ENCODE measurements at regions not wholly inside any gene's neighbourhood (a gene's known extent, or its start where the extent isn't known, plus 50 kb on each side); places are given as distances from the start of the nearest gene placed in this dataset.

DNA sequence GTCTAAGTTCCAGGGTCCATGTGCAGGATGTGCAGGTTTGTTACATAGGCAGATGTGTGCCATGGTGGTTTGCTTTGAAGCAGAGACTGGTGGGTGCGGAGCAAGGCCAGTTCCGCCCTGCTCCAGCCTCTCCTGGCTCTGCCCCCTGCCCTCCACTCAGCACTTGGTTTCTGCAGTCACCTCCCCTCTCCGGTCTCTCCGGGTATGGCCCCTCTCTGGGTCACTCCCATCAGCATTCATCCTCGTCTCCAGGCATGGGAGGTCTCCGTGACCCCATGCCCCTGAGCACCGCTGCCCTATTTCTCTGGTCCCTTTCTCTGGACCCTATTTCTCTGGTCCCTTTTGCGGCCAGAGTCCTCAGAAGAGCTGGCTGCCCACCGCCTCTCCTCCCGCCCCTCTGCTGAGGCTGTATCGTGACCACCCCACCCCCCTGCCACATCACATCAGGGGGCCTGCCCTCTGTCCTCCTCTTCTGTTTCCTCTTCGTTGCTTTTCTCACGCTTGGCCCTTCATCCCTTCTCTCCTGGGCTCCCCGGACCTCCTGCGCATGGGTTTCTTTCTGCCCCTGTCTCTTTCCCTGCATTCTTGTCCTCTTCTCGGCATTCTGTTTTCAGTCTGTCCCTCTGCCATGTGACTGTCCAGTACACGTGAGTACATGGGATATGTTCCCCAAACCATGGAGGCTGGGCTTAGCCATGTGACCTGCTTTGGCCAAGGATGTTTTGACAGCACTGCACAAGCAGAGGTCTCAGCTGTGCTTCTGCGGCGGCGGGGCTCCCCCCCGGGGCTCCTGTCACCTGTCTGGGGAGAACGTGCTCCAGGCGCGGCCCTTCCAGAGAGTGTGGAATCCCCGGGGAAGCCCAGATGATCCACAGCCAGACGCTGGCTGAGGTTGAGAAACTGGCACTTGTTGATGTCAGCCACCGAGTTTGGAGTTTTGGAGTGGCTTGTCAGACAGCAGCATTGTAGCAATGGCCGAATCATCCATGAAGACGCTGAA is 54.4 kb upstream of the C1orf174 start:
- ATAC-seq (replicated peaks in 1 of 2): no peak
- Mint-ChIP-seq H3K4me1 (ENCODE audit: low read depth) (no peaks in the 10 kb centered on the region), H3K9me3 (no peaks in the 10 kb centered on the region), H3K27me3 (ENCODE audit: low read depth) (peaks cover 25% of the 10 kb centered on the region), H3K27ac (no peak overlapping the region), H3K4me3 (no peak overlapping the region), H3K36me3 (ENCODE audit: insufficient read depth in 2 of 2) (no peaks in the 10 kb centered on the region)
- DNase-seq: no peak

DNA sequence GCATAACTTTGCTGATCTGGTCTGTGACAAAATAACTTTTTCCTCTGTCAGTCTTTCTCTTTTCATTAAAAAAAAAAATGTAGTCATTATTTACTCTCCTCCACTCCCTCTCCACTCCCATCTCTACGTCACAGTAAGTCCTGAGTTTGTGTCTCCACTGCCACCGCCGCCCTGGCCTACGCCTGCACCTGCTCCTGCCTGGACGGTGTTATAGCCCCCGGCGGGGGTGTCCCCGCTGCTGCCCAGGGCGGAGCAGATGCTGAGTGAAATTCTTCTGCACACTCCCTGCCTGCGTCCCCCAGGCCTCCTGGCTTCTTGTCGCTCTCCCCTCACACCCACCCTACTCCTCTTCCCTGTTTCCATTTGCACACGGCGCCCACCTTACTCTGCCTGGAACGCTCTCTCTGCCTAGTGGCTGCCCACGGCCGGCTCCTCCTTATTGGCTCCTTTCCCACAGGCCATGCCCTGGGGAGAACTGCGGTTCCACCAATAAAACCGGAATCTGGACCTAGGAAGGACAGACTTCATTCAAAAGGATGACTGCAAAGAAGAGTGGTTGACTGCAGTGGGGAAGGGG is 55.2 kb upstream of the C1orf174 start:
- Mint-ChIP-seq H3K27ac (no peak overlapping the region), H3K4me1 (ENCODE audit: low read depth) (no peaks in the 10 kb centered on the region), H3K36me3 (ENCODE audit: insufficient read depth in 2 of 2) (no peaks in the 10 kb centered on the region), H3K27me3 (ENCODE audit: low read depth) (peaks cover 25% of the 10 kb centered on the region), H3K9me3 (no peaks in the 10 kb centered on the region), H3K4me3 (no peak overlapping the region)
- DNase-seq (no peak), ATAC-seq (replicated peaks in 1 of 2) (no peak)

DNA sequence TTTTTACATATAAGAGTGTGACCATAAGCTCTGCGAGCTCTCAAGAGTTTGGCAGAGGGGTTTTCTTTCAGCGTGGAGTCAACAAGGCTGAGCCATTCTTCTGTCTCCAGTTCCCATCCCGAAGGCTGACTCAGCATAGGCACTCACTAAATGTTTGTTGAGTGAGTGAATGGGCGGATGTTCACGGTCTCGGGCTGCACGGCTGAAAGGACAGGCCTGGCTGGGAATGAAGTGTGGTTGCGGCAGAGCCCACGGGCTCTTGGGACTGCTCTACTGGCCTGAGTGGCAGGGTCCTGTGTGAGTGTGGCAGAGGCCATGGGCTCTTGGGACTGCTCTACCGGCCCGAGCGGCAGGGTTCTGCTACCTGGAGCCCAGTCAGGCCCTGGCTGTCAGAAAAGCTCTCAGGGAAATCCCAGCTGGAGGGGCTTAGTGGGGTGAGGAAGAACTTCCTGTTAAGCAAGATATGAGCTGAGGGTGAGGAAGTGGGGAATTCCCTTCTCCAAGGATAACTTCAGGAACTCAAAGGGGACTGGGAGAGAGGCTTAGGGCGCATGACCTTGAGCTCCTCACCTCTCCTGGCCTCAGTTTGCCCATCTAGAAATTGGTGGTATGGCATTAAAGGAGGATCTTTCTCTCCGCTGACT is 56.6 kb upstream of the C1orf174 start:
- Mint-ChIP-seq H3K4me1 (ENCODE audit: low read depth) (no peaks in the 10 kb centered on the region), H3K27ac (no peak overlapping the region), H3K9me3 (no peaks in the 10 kb centered on the region), H3K36me3 (ENCODE audit: insufficient read depth in 2 of 2) (no peaks in the 10 kb centered on the region), H3K4me3 (no peak overlapping the region), H3K27me3 (ENCODE audit: low read depth) (peaks cover 25% of the 10 kb centered on the region)
- no peak for ATAC-seq (replicated peaks in 1 of 2)
- DNase-seq: no peak

DNA sequence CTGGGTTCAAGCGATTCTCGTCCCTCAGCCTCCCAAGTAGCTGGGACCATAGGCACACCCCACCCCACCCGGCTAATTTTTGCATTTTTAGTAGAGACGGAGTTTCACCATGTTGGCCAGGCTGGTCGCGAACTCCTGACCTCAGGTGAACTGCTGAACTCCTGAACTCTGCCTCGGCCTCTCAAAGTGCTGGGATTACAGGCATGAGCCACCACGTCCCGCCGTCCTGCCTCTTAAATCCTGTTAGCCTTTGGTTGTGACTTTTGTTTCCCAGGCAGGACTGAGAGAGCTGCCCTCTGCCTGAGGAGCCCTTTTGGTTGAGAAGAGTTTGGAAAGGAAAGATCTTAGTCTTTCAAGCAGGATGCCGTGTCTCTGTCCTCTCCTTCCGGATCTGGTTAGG is 59.3 kb upstream of the C1orf174 start:
- no peak for ATAC-seq (replicated peaks in 1 of 2)
- Mint-ChIP-seq H3K27ac (no peak overlapping the region), H3K4me1 (ENCODE audit: low read depth) (no peaks in the 10 kb centered on the region), H3K36me3 (ENCODE audit: insufficient read depth in 2 of 2) (no peaks in the 10 kb centered on the region), H3K4me3 (no peak overlapping the region), H3K9me3 (no peaks in the 10 kb centered on the region), H3K27me3 (ENCODE audit: low read depth) (peaks cover 13% of the 10 kb centered on the region)
- DNase-seq: no peak

- Mint-ChIP-seq H3K9me3 (peaks cover 0 to 2% of the 10 kb centered on the region in 2 donors), H3K4me1 (ENCODE audit: low read depth) (no peaks in the 10 kb centered on the region), H3K27me3 (ENCODE audit: low read depth) (peaks cover 9% of the 10 kb centered on the region), H3K4me3 (no peak overlapping the region), H3K27ac (no peak overlapping the region), H3K36me3 (ENCODE audit: insufficient read depth in 2 of 2) (no peaks in the 10 kb centered on the region)
- ATAC-seq (replicated peaks in 1 of 2) (no peak), DNase-seq (no peak)
Observed at GRCh38 chr1:3963554-3963953, 63.5 kb upstream of the C1orf174 start.

DNA sequence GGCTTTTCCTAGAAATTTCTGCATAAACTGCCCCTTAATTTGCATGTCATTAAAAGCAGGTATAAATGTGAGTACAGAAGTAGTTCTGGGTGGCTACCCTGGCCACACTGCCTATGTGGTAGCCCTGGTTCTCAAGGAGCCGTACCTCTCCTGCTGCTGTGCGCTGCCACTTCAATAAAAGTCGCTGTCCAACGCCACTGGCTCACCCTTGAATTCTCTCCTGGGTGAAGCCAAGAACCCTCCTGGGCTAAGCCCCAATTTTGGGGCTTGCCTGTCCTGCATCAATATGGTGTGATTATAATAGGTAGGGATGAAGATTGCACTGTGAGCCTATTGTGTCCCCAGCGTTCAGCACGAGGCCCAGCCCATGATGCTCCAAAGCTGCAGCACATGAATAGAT is 65.6 kb upstream of the C1orf174 start:
- Mint-ChIP-seq H3K27me3 (ENCODE audit: low read depth) (peaks cover 9% of the 10 kb centered on the region), H3K4me3 (no peak overlapping the region), H3K9me3 (peaks cover 0 to 2% of the 10 kb centered on the region in 2 donors), H3K4me1 (ENCODE audit: low read depth) (no peaks in the 10 kb centered on the region), H3K36me3 (ENCODE audit: insufficient read depth in 2 of 2) (no peaks in the 10 kb centered on the region), H3K27ac (no peak overlapping the region)
- DNase-seq: no peak
- no peak for ATAC-seq (replicated peaks in 1 of 2)

- H3K27ac Mint-ChIP-seq: no peak overlapping the region
- no peaks in the 10 kb centered on the region for H3K36me3 Mint-ChIP-seq (ENCODE audit: insufficient read depth in 2 of 2)
- peaks cover 0 to 2% of the 10 kb centered on the region in 2 donors for H3K9me3 Mint-ChIP-seq
- H3K27me3 Mint-ChIP-seq (ENCODE audit: low read depth): peaks cover 16% of the 10 kb centered on the region
- H3K4me1 Mint-ChIP-seq (ENCODE audit: low read depth): no peaks in the 10 kb centered on the region
- ATAC-seq (replicated peaks in 1 of 2): no peak
- no peak overlapping the region for H3K4me3 Mint-ChIP-seq
- no peak for DNase-seq
Observed at GRCh38 chr1:3968851-3969250, 68.8 kb upstream of the C1orf174 start.

- ATAC-seq (replicated peaks in 1 of 2) (no peak), DNase-seq (no peak)
- no peaks in the 10 kb centered on the region for H3K4me1 Mint-ChIP-seq (ENCODE audit: low read depth)
- H3K9me3 Mint-ChIP-seq: peaks cover 0 to 2% of the 10 kb centered on the region in 2 donors
- H3K4me3 Mint-ChIP-seq: no peak overlapping the region
- no peaks in the 10 kb centered on the region for H3K36me3 Mint-ChIP-seq (ENCODE audit: insufficient read depth in 2 of 2)
- H3K27ac Mint-ChIP-seq: no peak overlapping the region
- H3K27me3 Mint-ChIP-seq (ENCODE audit: low read depth): peaks cover 16% of the 10 kb centered on the region
Observed at GRCh38 chr1:3971981-3972380, 71.9 kb upstream of the C1orf174 start.

DNA sequence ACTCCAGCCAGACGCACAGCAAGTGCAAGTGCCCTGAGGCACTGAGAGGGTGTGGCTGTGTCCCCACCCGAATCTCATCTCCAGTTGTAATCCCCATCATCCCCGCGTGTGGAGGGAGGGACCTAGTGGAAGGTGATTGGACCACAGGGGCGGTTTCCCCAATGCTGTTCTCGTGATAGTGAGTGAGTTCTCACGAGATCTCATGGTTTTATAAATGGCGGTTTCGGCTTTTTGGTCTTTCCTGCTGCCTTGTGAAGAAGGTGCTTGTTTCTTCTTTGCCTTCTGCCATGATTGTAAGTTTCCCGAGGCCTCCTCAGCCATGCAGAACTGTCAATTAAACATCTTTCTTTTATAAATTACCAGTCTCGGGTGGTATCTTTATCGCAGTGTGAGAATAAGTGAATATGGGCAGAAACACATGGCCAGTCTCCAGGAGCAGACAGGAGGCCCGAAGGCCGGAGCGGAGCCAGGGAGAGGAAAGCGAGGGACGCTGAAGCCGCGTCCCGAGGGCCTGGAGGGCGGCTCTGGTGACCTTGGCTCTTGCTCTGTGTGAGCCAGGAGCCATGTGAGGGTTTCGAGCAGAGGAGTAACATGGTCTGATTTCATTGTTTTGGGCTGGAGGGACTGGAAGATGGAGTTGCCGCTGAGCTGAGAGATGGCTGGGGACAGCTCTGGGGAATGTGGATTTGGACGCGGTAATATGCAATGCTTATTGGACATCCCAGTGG is 76.0 kb upstream of the C1orf174 start:
- ATAC-seq (replicated peaks in 1 of 2) (no peak), DNase-seq (no peak)
- Mint-ChIP-seq H3K27ac (no peak overlapping the region), H3K4me3 (no peak overlapping the region), H3K4me1 (ENCODE audit: low read depth) (no peaks in the 10 kb centered on the region), H3K27me3 (ENCODE audit: low read depth) (peaks cover 7% of the 10 kb centered on the region), H3K9me3 (peaks cover 0 to 3% of the 10 kb centered on the region in 2 donors), H3K36me3 (ENCODE audit: insufficient read depth in 2 of 2) (no peaks in the 10 kb centered on the region)

DNA sequence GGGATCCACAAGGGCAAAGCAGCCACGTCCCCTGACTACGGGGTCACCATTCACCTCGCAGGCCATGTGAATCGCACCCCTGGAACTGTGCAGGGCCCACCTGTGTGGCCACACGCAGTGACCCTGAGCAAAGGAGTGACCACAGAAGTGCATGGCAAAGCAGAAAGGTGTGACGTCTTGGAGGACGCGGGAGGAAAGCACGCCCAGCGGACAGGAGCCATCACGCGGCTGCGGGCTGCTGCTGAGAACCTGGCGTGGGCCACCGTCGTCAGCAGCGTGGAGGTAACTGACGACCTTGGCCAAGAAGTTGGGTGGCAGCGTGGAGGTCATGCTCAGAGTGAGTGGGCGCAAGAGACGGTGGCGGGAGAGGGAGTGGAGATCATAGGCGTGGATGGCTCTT is 76.7 kb upstream of the C1orf174 start:
- H3K4me3 Mint-ChIP-seq: no peak overlapping the region
- no peaks in the 10 kb centered on the region for H3K4me1 Mint-ChIP-seq (ENCODE audit: low read depth)
- ATAC-seq (replicated peaks in 1 of 2) (no peak), DNase-seq (no peak)
- H3K36me3 Mint-ChIP-seq (ENCODE audit: insufficient read depth in 2 of 2): no peaks in the 10 kb centered on the region
- H3K9me3 Mint-ChIP-seq: peaks cover 0 to 3% of the 10 kb centered on the region in 2 donors
- peaks cover 11% of the 10 kb centered on the region for H3K27me3 Mint-ChIP-seq (ENCODE audit: low read depth)
- H3K27ac Mint-ChIP-seq: no peak overlapping the region

DNA sequence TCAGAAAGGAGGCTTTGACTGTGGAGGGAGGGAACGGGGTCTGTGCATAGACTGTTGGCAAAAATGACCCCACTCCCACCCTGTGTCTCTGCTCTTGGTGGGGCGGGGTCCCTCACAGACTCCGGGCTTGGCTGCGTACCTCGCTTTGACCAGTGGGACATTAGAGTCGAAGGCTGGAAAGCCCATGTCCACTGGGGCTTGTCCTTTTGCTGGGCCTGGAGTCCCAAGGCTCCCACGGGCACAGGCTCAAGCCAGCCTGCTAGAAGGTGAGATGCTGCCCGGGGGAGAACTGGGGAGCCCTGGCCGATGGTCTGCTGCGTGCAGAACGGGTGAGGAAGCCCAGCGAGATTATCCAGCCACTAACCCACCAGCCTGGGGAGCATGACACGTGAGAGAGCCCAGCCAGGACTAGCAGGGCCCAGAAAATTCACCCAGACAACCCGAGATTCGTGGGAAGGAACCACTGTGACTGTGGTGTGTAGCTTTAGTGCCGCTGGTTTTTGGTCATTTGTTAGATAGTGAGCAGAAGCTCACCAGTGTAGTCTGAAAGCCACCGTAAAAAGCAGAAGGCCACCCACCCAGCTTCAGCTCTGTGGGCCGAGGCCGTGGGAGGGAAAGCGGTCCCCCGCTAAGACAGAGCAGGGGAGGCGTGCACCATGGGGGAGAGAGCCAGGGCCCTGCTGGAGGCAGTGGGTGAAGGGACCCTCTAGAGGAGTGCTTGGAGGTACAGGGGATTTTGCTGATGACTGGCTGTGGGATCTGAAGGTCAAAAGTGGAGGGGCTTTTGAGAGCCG is 78.3 kb upstream of the C1orf174 start:
- H3K9me3 Mint-ChIP-seq: peaks cover 0 to 3% of the 10 kb centered on the region in 2 donors
- peaks cover 4% of the 10 kb centered on the region for H3K27me3 Mint-ChIP-seq (ENCODE audit: low read depth)
- H3K4me1 Mint-ChIP-seq (ENCODE audit: low read depth): no peaks in the 10 kb centered on the region
- no peak for ATAC-seq (replicated peaks in 1 of 2)
- no peak overlapping the region for H3K4me3 Mint-ChIP-seq
- DNase-seq: no peak
- no peaks in the 10 kb centered on the region for H3K36me3 Mint-ChIP-seq (ENCODE audit: insufficient read depth in 2 of 2)
- H3K27ac Mint-ChIP-seq: no peak overlapping the region

DNA sequence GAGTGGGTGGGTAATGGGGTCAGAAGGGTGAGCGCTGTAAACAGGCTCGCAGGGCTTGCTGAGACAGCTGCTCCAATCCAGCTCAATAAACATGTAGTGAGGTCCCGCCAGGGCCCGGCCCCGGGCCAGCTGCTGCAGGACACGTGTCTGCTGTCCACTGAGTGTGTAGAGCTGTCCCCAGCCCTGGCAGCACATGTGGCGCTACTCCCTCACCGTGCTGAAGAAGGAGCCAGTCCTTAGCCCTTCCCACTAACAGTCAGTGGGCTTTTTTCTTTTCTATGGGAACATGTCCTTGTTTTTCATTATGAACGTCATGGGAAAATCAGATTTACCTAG is 78.9 kb upstream of the C1orf174 start:
- H3K4me1 Mint-ChIP-seq (ENCODE audit: low read depth): no peaks in the 10 kb centered on the region
- ATAC-seq (replicated peaks in 1 of 2): no peak
- no peak overlapping the region for H3K27ac Mint-ChIP-seq
- peaks cover 0 to 3% of the 10 kb centered on the region in 2 donors for H3K9me3 Mint-ChIP-seq
- H3K4me3 Mint-ChIP-seq: no peak overlapping the region
- H3K27me3 Mint-ChIP-seq (ENCODE audit: low read depth): peaks cover 4% of the 10 kb centered on the region
- no peaks in the 10 kb centered on the region for H3K36me3 Mint-ChIP-seq (ENCODE audit: insufficient read depth in 2 of 2)
- DNase-seq: no peak

Data from activated T-cell treated with anti-CD3 and anti-CD28 coated beads, Interleukin-2, amount 50 U/mL, for 72 hours (primary cell).